OCI-LY7 (cell line): ENCODE measurements at regions not wholly inside any gene's neighbourhood (a gene's known extent, or its start where the extent isn't known, plus 50 kb on each side); places are given as distances from the start of the nearest gene placed in this dataset.
"Not testable (repeated sequence)": the region's sequence is repeated elsewhere in the genome, so short reads cannot be mapped to it uniquely, and the experiment has no call there.

Source experiments
- BruUV-seq: library from RNA; stranded (reverse); fragments of 400-500 nt; replicated peaks from 2 replicates; lab custom pipeline; 2021; lab: Mats Ljungman, UMichigan
- CTCF ChIA-PET: fragments of 300-600 bp; sonication (Branson Sonifier 250); formaldehyde crosslinking; loops from one replicate; lab custom pipeline; 2022; ENCODE audit warnings: antibody characterized with exemption; ENCODE audit not compliant: unreplicated experiment; lab: Charles Lee
- POLR2A ChIA-PET: fragments of 300-600 bp; sonication (Branson Sonifier 250); formaldehyde crosslinking; loops from one replicate; lab custom pipeline; 2022; ENCODE audit warnings: antibody characterized with exemption; lab: Charles Lee
- DNase-seq: peaks from one replicate; pipeline ENCODE4 v3.0.0-alpha.2; 2015; ENCODE audit warnings: low spot score
- H2AFZ ChIP-seq: fragments of 200-600 bp; sonication (generic), shearing (Covaris generic); 2 replicates; pipeline ENCODE4 v1.6.1; 2014; ENCODE audit warnings: mild to moderate bottlenecking, antibody characterized with exemption, low read length, moderate library complexity
- H3K27ac ChIP-seq: fragments of 200-600 bp; sonication (generic); 2 replicates; pipeline ENCODE4 v1.5.1; 2014; ENCODE audit warnings: mixed run types, low read depth, mild to moderate bottlenecking, moderate library complexity, low read length, inconsistent platforms; ENCODE audit not compliant: poor library complexity, severe bottlenecking
- H3K36me3 ChIP-seq: fragments of 200-600 bp; sonication (generic); 2 replicates; pipeline ENCODE4 v1.6.1; 2014; ENCODE audit warnings: mild to moderate bottlenecking, antibody characterized with exemption, low read length, moderate library complexity, mixed read lengths; ENCODE audit not compliant: insufficient read depth
- H3K4me1 ChIP-seq: fragments of 200-600 bp; sonication (generic); 2 replicates; pipeline ENCODE4 v1.5.1; 2014; ENCODE audit warnings: mild to moderate bottlenecking, low read length; ENCODE audit not compliant: insufficient read depth, poor library complexity, severe bottlenecking
- H3K4me2 ChIP-seq: fragments of 200-600 bp; sonication (generic); 2 replicates; pipeline ENCODE4 v1.6.1; 2014; ENCODE audit warnings: mild to moderate bottlenecking, low read length
- H3K4me3 ChIP-seq: fragments of 200-600 bp; sonication (generic); 2 replicates; pipeline ENCODE4 v1.5.1; 2014; ENCODE audit warnings: mild to moderate bottlenecking, low read depth, low read length; ENCODE audit not compliant: poor library complexity, severe bottlenecking
- H3K79me2 ChIP-seq: fragments of 200-600 bp; sonication (generic); 2 replicates; pipeline ENCODE4 v1.6.1; 2016; ENCODE audit warnings: low read depth, mild to moderate bottlenecking, low read length, moderate library complexity, mixed read lengths; ENCODE audit not compliant: insufficient read depth
- H3K9me2 ChIP-seq: fragments of 200-600 bp; sonication (generic); 2 replicates; pipeline ENCODE4 v1.6.1; 2016; ENCODE audit warnings: mild to moderate bottlenecking, low read length, mixed read lengths; ENCODE audit not compliant: insufficient read depth
- H3K9me3 ChIP-seq: fragments of 200-600 bp; sonication (generic); 2 replicates; pipeline ENCODE4 v1.6.1; 2014; ENCODE audit warnings: mild to moderate bottlenecking, mixed run types, low read length, mixed read lengths
- H4K20me1 ChIP-seq: fragments of 200-600 bp; sonication (generic); 2 replicates; pipeline ENCODE4 v1.6.1; 2014; ENCODE audit warnings: mild to moderate bottlenecking, antibody characterized with exemption, low read length, moderate library complexity, mixed read lengths; ENCODE audit not compliant: insufficient read depth
- EZH2phosphoT487 ChIP-seq: fragments of 200-600 bp; sonication (generic); IDR thresholded peaks from 2 replicates; pipeline ENCODE4 v1.6.1; 2018; ENCODE audit warnings: low read depth, borderline replicate concordance, mild to moderate bottlenecking, mixed run types, antibody characterized with exemption, low read length, moderate library complexity, mixed read lengths
- intact Hi-C: fragments of 100-400 bp; cut with micrococcal nuclease; formaldehyde crosslinking; loops from one replicate; pipeline ENCODE4 v1.10.0; 2022; ENCODE audit not compliant: unreplicated experiment
- TF ChIP-seq, protein P1 (sequence below): fragments of 200-600 bp; sonication (generic); conservative IDR thresholded peaks from 2 replicates; pipeline ENCODE4 v1.5.1; 2014; ENCODE audit warnings: mild to moderate bottlenecking, antibody characterized with exemption, low read length, moderate library complexity, mixed read lengths

- H3K36me3 ChIP-seq = no peaks in the 10 kb centered on the region
- CTCF ChIA-PET = interaction anchor here (0.6 kb wide), 1 partner anchor 12 kb away, joined by 3 read pairs; no protein-coding TSS in a partner anchor
- DNase-seq = peak; percentile 82
- no peaks in the 10 kb centered on the region for H3K79me2 ChIP-seq
- no peak overlapping the region for H3K27ac ChIP-seq
- intact Hi-C loops = loop anchor here (5.0 kb wide), 1 partner anchor 616 kb away; no protein-coding TSS in a partner anchor
- H3K4me1 ChIP-seq = peaks cover 30% of the 10 kb centered on the region
- TF ChIP-seq, protein P1, sequence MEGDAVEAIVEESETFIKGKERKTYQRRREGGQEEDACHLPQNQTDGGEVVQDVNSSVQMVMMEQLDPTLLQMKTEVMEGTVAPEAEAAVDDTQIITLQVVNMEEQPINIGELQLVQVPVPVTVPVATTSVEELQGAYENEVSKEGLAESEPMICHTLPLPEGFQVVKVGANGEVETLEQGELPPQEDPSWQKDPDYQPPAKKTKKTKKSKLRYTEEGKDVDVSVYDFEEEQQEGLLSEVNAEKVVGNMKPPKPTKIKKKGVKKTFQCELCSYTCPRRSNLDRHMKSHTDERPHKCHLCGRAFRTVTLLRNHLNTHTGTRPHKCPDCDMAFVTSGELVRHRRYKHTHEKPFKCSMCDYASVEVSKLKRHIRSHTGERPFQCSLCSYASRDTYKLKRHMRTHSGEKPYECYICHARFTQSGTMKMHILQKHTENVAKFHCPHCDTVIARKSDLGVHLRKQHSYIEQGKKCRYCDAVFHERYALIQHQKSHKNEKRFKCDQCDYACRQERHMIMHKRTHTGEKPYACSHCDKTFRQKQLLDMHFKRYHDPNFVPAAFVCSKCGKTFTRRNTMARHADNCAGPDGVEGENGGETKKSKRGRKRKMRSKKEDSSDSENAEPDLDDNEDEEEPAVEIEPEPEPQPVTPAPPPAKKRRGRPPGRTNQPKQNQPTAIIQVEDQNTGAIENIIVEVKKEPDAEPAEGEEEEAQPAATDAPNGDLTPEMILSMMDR = peak; percentile 75
- no peak for TF ChIP-seq EZH2phosphoT487
- no peaks in the 10 kb centered on the region for H3K9me3 ChIP-seq
- no peaks in the 10 kb centered on the region for H4K20me1 ChIP-seq
- H3K9me2 ChIP-seq = no peaks in the 10 kb centered on the region
- POLR2A ChIA-PET = interaction anchor here (0.8 kb wide), 1 partner anchor 9 kb away, joined by 5 read pairs; no protein-coding TSS in a partner anchor
- H3K4me2 ChIP-seq = no peak overlapping the region
- no peak overlapping the region for H3K4me3 ChIP-seq
- BruUV-seq = no TSS peak
- H2AFZ ChIP-seq = no peak overlapping the region
Observed at GRCh38 chr7:69211739-69212138, 386.5 kb upstream of the AUTS2 start.

DNA sequence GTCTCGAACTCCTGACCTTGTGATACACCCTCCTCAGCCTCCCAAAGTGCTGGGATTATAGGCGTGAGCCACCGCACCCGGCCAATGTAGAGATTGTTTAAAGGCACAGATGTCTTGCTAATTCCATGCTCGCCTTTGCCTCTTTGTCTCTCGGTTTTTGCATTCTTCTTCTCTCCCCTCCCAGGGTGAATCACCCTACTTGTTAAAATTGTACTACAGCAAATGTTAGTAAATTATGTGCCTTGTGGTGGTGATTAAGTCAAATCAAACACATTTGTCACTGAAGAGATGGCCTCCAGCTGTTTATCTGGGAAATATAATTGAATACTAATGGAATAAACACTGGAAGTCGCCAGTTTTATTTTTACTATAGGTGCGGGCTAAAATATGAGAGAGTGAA lies 384.4 kb upstream of the AUTS2 start:
- no peak overlapping the region for H3K4me2 ChIP-seq
- BruUV-seq = no TSS peak
- no peak for TF ChIP-seq EZH2phosphoT487
- H4K20me1 ChIP-seq = no peaks in the 10 kb centered on the region
- intact Hi-C loops = loop anchor here (5.0 kb wide), 1 partner anchor 613 kb away; no protein-coding TSS in a partner anchor
- POLR2A ChIA-PET = interaction anchor here (0.7 kb wide), 2 partner anchors 609 to 670 kb away, joined by 4 to 6 read pairs; no protein-coding TSS in a partner anchor
- CTCF ChIA-PET = interaction anchor here (0.6 kb wide), 1 partner anchor 335 kb away, joined by 4 read pairs; no protein-coding TSS in a partner anchor
- H3K27ac ChIP-seq = no peak overlapping the region
- no peaks in the 10 kb centered on the region for H3K36me3 ChIP-seq
- no peaks in the 10 kb centered on the region for H3K79me2 ChIP-seq
- H2AFZ ChIP-seq = no peak overlapping the region
- no peaks in the 10 kb centered on the region for H3K9me2 ChIP-seq
- peaks cover 20% of the 10 kb centered on the region for H3K4me1 ChIP-seq
- H3K4me3 ChIP-seq = no peak overlapping the region
- no peaks in the 10 kb centered on the region for H3K9me3 ChIP-seq
- DNase-seq = no peak

GRCh38 chr7:69215516-69215915 lies 382.8 kb upstream of the AUTS2 start:
- H4K20me1 ChIP-seq, H3K4me2 ChIP-seq, H3K36me3 ChIP-seq, H3K79me2 ChIP-seq, H3K9me2 ChIP-seq, CTCF ChIA-PET, H3K4me3 ChIP-seq, H3K27ac ChIP-seq, intact Hi-C loops, BruUV-seq, H3K9me3 ChIP-seq, H2AFZ ChIP-seq, DNase-seq: not testable (repeated sequence)
- H3K4me1 ChIP-seq = peaks cover 13% of the 10 kb centered on the region
- POLR2A ChIA-PET = interaction anchor here (0.7 kb wide), 2 partner anchors 262 to 887 kb away, joined by 3 to 5 read pairs; no protein-coding TSS in a partner anchor
